ENCODE measurements at regions not wholly inside any gene's neighbourhood (a gene's known extent, or its start where the extent isn't known, plus 50 kb on each side); places are given as distances from the start of the nearest gene placed in this dataset.

DNA sequence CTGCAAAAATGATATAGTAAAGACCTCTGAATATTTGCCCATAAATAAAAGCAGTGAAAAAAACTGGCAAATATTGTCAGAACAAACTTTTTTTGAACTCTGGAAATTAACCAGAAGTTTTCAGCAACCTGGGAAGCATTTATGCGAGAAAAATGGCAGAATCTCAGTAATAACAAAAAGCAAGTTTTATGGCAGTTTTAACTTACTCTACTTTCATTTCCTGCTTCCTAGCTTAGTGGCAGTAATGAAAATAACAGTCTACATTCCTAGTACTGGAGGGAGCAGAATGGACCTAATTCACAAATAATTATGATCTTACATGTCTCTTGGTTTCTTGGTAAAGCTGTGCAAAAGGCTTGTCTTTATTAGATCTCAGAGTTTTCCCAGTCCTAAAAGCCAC is 460.1 kb downstream of the NAF1 start:
- CTCF ChIA-PET = no interaction called here
- POLR2A ChIA-PET = no interaction called here
- Histone ChIP-seq H3K4me3 (ENCODE audit: low read depth, low read length) (no peak overlapping the region), H3K27me3 (ENCODE audit: control insufficient read depth, insufficient read depth, low read length) (no peaks in the 10 kb centered on the region), H3K36me3 (ENCODE audit: control insufficient read depth, insufficient read depth, low read length) (no peaks in the 10 kb centered on the region)
- TF ChIP-seq, protein P1, sequence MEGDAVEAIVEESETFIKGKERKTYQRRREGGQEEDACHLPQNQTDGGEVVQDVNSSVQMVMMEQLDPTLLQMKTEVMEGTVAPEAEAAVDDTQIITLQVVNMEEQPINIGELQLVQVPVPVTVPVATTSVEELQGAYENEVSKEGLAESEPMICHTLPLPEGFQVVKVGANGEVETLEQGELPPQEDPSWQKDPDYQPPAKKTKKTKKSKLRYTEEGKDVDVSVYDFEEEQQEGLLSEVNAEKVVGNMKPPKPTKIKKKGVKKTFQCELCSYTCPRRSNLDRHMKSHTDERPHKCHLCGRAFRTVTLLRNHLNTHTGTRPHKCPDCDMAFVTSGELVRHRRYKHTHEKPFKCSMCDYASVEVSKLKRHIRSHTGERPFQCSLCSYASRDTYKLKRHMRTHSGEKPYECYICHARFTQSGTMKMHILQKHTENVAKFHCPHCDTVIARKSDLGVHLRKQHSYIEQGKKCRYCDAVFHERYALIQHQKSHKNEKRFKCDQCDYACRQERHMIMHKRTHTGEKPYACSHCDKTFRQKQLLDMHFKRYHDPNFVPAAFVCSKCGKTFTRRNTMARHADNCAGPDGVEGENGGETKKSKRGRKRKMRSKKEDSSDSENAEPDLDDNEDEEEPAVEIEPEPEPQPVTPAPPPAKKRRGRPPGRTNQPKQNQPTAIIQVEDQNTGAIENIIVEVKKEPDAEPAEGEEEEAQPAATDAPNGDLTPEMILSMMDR (IDR thresholded peaks at IDR 0.05; ENCODE audit: insufficient read depth, low read depth, low read length) = no peak
- DNase-seq (ENCODE audit: low read depth) = no peak

DNA sequence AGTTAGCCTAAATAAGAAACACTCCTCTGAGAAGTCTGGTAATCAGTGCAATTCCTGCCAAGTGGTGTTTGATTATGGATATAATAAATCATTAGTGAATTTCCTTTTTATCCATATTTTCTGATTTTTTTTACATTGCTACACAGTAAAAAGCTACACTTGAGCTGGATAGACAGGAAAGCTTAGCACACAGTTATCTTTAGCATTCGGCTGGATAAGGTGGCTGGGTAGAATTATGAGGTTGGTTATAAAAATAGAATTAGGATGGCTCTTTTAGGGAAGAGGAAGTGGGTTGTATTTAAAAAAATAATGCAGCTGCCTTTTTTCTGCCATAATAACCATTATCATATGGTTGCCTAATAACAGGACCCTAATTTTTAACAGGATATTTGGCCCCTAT is 460.6 kb downstream of the NAF1 start:
- no peak for DNase-seq (ENCODE audit: low read depth)
- TF ChIP-seq, protein P1 (IDR thresholded peaks at IDR 0.05; ENCODE audit: insufficient read depth, low read depth, low read length) = no peak

DNA sequence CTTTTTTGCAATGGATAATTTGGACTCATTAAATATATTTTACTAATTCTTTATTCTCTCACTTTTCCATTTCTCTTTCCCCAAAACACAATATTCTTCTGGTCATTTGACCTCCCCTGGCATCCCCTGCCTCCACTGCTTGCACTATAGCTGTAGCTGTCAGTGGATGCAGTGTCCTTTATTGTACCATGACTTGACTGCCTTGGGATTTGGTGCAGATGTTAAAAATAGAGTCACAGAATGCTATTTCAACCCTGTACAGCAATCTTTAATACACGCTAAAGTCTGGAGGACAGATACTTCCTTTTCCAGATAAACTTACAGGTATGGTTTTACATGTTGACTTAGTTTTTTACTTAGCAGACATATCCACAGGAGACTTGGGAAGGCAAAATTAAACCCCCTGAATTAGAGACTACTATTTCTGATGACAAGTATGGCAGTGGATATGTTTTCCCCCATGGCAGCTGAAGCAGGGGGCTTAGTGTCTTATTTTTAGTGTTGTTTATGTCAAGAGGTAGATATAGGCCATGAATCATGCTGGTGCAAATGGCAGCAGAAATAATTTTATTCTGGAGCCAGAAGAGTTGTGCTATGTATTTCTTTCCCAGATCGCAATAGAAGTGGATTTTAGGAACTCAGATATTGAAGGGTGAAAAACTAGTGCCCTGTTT is 461.4 kb downstream of the NAF1 start:
- Histone ChIP-seq H3K36me3 (ENCODE audit: control insufficient read depth, insufficient read depth, low read length) (no peaks in the 10 kb centered on the region), H3K4me3 (ENCODE audit: low read depth, low read length) (no peak overlapping the region), H3K27me3 (ENCODE audit: control insufficient read depth, insufficient read depth, low read length) (no peaks in the 10 kb centered on the region)
- TF ChIP-seq, protein P1 (IDR thresholded peaks at IDR 0.05; ENCODE audit: insufficient read depth, low read depth, low read length) = no peak
- ChIA-PET CTCF (no interaction called here), POLR2A (no interaction called here)
- DNase-seq (ENCODE audit: low read depth) = no peak

More for the DNA sequence above, 460.6 kb downstream of the NAF1 start:
- no peak overlapping the region for H3K4me3 ChIP-seq (ENCODE audit: low read depth, low read length)
- no peaks in the 10 kb centered on the region for H3K36me3 ChIP-seq (ENCODE audit: control insufficient read depth, insufficient read depth, low read length)
- CTCF ChIA-PET = no interaction called here
- H3K27me3 ChIP-seq (ENCODE audit: control insufficient read depth, insufficient read depth, low read length) = no peaks in the 10 kb centered on the region
- POLR2A ChIA-PET = no interaction called here

DNA sequence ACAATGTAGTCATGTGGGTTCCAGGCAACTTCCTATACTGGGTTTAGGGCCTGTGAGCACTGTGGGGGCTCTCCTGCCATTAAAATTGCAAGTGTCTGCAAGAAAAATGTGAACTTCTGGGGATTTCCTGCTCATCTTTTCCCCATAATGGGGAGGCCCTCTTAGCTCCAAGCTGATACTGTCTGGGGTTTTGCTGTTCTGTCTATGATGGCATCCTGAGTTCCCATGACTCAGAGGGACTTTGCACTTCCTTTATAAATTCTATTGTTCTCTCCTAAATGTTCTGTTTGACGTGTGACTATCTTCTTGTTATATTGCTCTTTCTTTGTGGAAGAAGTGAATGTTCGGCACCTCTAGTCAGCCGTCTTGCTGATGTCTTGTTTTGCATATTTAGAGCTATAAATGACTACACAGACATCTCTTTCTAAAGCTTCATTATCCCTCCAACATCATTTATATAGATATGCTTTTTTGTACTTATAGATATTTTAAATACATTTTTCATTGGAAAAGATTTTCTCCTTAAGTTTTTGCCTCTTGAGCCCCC is 465.8 kb downstream of the NAF1 start:
- TF ChIP-seq, protein P1 (IDR thresholded peaks at IDR 0.05; ENCODE audit: insufficient read depth, low read depth, low read length) = no peak
- Histone ChIP-seq H3K27me3 (ENCODE audit: control insufficient read depth, insufficient read depth, low read length) (no peaks in the 10 kb centered on the region), H3K4me3 (ENCODE audit: low read depth, low read length) (no peak overlapping the region), H3K36me3 (ENCODE audit: control insufficient read depth, insufficient read depth, low read length) (no peaks in the 10 kb centered on the region)
- POLR2A ChIA-PET = no interaction called here
- CTCF ChIA-PET = no interaction called here
- no peak for DNase-seq (ENCODE audit: low read depth)

DNA sequence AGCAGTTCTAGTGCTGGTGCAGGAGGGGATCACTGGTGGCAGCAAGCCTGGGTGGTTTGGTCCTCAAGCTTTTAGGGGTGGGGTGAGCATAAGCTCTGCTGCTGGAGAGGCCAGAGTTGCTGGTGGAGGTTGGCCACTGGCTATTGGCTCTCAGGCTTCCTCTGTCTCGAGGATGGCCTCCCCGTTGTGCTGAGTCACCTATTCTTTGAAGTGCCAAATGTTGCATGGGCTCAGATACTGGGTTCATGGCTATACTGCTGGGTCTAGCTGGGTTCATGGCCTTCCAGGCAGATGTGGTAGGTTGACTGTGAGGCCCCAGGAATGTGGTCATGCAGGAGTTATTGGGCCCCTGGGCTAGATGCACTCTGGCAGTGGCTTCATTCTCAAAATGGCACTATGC is 466.3 kb downstream of the NAF1 start:
- no peaks in the 10 kb centered on the region for H3K27me3 ChIP-seq (ENCODE audit: control insufficient read depth, insufficient read depth, low read length)
- no peak for DNase-seq (ENCODE audit: low read depth)
- POLR2A ChIA-PET = no interaction called here
- CTCF ChIA-PET = no interaction called here
- TF ChIP-seq, protein P1 (IDR thresholded peaks at IDR 0.05; ENCODE audit: insufficient read depth, low read depth, low read length) = no peak
- H3K36me3 ChIP-seq (ENCODE audit: control insufficient read depth, insufficient read depth, low read length) = no peaks in the 10 kb centered on the region
- H3K4me3 ChIP-seq (ENCODE audit: low read depth, low read length) = no peak overlapping the region

Data from BJ (cell line).